AG04450 (cell line): ENCODE measurements at regions not wholly inside any gene's neighbourhood (a gene's known extent, or its start where the extent isn't known, plus 50 kb on each side); places are given as distances from the start of the nearest gene placed in this dataset.
"Not testable (repeated sequence)": the region's sequence is repeated elsewhere in the genome, so short reads cannot be mapped to it uniquely, and the experiment has no call there.

Experiments used
- CTCF ChIA-PET: fragments of 300-600, 350-600 bp; formaldehyde crosslinking; extraction: SDS; loops from one replicate; lab custom pipeline; 2022; ENCODE audit warnings: antibody characterized with exemption, inconsistent platforms; lab: Charles Lee
- POLR2A ChIA-PET: fragments of 350-600 bp; formaldehyde crosslinking; extraction: SDS; loops from one replicate; lab custom pipeline; 2021; ENCODE audit warnings: antibody characterized with exemption, inconsistent platforms; lab: Yijun Ruan, JAX
- DNase-seq: peaks from one replicate; pipeline ENCODE4 v3.0.0-alpha.2; 2011; ENCODE audit warnings: low read depth, low spot score
- H3K27ac ChIP-seq: one replicate; pipeline ENCODE4 v1.5.1; 2012; ENCODE audit warnings: low read depth, low read length, control low read depth
- H3K27me3 ChIP-seq: one replicate; pipeline ENCODE4 v1.6.0; 2012; ENCODE audit warnings: low read length; ENCODE audit not compliant: control insufficient read depth, insufficient read depth
- H3K4me3 ChIP-seq: 2 replicates; pipeline ENCODE4 v1.5.1; 2011; ENCODE audit warnings: mild to moderate bottlenecking, low read depth, low read length, control low read depth
- H3K9me3 ChIP-seq: 2 replicates; pipeline ENCODE4 v1.5.1; 2012; ENCODE audit warnings: low read length; ENCODE audit not compliant: control insufficient read depth, insufficient read depth
- TF ChIP-seq, protein P1 (sequence below): IDR thresholded peaks from 2 replicates; pipeline ENCODE4 v1.5.1; 2011; ENCODE audit warnings: low read depth, low read length, control low read depth, inconsistent platforms

DNA sequence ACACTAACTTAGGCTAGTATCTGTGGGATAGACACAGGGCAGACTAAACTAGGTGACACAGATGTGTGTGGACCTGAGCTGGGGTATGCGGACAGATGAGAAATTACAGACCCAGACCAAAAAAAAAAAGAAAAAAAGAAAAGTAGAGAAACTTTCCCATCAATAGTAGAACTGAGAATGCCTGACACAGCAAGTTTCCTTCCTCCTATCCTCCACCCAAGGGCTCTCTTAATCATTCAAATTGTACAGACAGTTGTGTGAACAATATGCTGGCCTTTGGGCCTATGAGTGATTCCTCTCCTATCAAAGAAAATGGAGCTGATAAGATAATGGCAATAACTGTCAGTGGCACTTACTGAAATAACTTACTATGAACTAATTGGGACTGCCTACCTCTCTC is 226.7 kb upstream of the PRDM1 start:
- POLR2A ChIA-PET: no interaction called here
- no peak for DNase-seq
- Histone ChIP-seq H3K4me3 (no peak overlapping the region), H3K9me3 (no peaks in the 10 kb centered on the region), H3K27ac (no peak overlapping the region), H3K27me3 (no peaks in the 10 kb centered on the region)
- TF ChIP-seq, protein P1, sequence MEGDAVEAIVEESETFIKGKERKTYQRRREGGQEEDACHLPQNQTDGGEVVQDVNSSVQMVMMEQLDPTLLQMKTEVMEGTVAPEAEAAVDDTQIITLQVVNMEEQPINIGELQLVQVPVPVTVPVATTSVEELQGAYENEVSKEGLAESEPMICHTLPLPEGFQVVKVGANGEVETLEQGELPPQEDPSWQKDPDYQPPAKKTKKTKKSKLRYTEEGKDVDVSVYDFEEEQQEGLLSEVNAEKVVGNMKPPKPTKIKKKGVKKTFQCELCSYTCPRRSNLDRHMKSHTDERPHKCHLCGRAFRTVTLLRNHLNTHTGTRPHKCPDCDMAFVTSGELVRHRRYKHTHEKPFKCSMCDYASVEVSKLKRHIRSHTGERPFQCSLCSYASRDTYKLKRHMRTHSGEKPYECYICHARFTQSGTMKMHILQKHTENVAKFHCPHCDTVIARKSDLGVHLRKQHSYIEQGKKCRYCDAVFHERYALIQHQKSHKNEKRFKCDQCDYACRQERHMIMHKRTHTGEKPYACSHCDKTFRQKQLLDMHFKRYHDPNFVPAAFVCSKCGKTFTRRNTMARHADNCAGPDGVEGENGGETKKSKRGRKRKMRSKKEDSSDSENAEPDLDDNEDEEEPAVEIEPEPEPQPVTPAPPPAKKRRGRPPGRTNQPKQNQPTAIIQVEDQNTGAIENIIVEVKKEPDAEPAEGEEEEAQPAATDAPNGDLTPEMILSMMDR: no peak
- CTCF ChIA-PET: no interaction called here

DNA sequence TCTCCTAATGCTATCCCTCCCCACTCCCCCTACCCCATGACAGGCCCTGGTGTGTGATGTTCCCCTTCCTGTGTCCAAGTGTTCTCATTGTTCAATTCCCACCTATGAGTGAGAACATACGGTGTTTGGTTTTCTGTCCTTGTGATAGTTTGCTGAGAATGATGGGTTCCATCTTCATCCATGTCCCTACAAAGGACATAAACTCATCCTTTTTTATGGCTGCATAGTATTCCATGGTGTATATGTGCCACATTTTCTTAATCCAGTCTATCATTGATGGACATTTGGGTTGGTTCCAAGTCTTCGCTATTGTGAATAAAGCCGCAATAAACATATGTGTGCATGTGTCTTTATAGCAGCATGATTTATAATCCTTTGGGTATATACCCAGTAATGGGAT is 227.5 kb upstream of the PRDM1 start:
- H3K27me3 ChIP-seq, DNase-seq, H3K27ac ChIP-seq, POLR2A ChIA-PET, CTCF ChIA-PET, H3K4me3 ChIP-seq, H3K9me3 ChIP-seq: not testable (repeated sequence)

DNA sequence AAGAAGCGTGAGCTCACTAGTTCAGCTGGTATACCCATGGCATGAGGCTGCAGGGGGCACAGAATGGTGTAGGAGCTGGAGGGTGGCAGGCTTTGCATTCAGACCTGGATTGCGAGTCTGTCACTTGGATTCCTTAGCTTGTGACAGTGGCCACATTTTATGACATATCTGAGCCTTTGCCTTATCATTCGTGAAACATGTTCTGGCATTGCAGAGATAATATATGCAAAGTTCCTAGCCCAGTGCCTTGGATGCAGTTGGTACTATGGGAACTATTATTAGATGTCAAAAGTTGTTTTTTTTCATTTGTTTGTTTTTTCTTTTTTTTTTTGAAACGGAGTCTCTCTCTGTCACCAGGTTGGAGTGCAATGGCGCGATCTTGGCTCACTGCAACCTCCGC is 230.7 kb upstream of the PRDM1 start:
- no peaks in the 10 kb centered on the region for H3K27me3 ChIP-seq
- no peak overlapping the region for H3K27ac ChIP-seq
- DNase-seq: no peak
- H3K9me3 ChIP-seq: no peaks in the 10 kb centered on the region; the same call in 1 of the 2 replicates
- no peak overlapping the region for H3K4me3 ChIP-seq
- POLR2A ChIA-PET: no interaction called here
- CTCF ChIA-PET: no interaction called here
- TF ChIP-seq, protein P1: no peak

DNA sequence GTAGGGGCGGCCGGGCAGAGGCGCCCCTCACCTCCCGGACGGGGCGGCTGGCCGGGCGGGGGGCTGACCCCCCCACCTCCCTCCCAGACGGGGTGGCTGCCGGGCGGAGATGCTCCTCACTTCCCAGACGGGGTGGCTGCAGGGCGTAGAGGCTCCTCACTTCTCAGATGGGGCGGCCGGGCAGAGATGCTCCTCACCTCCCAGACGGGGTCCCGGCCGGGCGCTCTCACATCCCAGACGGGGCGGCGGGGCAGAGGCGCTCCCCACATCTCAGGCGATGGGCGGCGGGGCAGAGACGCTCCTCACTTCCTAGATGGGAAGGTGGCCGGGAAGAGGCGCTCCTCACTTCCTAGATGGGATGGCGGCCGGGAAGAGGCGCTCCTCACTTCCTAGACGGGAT is 232.2 kb upstream of the PRDM1 start:
- DNase-seq, H3K9me3 ChIP-seq, CTCF ChIA-PET, POLR2A ChIA-PET, H3K4me3 ChIP-seq, H3K27ac ChIP-seq, H3K27me3 ChIP-seq: not testable (repeated sequence)

DNA sequence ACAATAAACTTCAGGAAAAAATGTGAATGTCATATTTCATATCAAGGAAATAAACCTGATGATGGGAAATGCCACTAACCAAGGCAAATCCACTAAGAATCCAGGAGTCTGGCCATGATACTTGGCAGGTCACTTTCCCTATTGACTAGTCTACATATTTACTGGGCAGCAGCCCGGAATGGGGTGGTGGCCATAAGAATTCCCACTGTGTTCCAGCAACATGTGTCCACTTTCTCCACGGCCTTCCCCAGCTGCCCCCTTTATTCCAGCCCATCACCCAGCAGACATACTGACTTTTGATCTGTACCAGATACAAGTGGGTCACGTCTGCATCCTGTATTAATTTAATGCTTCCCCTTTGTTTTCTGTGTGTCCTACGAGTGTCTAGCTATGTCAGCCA is 234.5 kb upstream of the PRDM1 start:
- no peaks in the 10 kb centered on the region for H3K27me3 ChIP-seq
- TF ChIP-seq, protein P1: no peak
- no peak overlapping the region for H3K27ac ChIP-seq
- no peak overlapping the region for H3K4me3 ChIP-seq
- no peak for DNase-seq
- H3K9me3 ChIP-seq: no peaks in the 10 kb centered on the region; the same call in 1 of the 2 replicates
- CTCF ChIA-PET: no interaction called here
- POLR2A ChIA-PET: no interaction called here

DNA sequence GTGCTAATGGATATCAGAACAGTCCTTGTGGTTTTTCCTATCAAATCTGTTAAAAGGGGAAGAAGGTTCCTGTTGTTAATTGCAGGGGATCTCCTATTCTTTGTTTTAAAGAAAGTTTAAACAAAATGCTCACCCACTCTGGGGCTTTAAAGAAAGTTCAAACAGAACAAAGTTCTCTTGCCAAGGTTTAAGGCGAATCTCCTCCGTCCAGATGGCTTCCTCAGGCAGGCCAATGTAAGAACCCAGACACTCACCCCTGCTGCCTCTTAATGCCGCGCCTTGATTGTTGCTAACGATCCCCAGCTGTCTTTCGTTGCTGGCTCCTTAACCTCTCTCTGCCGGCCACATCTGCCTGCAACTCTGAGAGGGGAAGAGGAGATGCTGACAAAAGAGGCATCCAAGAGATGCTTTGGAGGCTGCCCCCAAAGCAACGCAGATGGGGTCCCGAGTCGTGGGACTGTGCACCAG is 235.0 kb upstream of the PRDM1 start:
- peak; percentile 49 for DNase-seq
- no peak overlapping the region for H3K27ac ChIP-seq
- no peaks in the 10 kb centered on the region for H3K27me3 ChIP-seq
- TF ChIP-seq, protein P1: no peak
- no peaks in the 10 kb centered on the region; the same call in 1 of the 2 replicates for H3K9me3 ChIP-seq
- CTCF ChIA-PET: no interaction called here
- POLR2A ChIA-PET: no interaction called here
- H3K4me3 ChIP-seq: no peak overlapping the region
